HepG2 (cell line): ENCODE measurements at regions not wholly inside any gene's neighbourhood (a gene's known extent, or its start where the extent isn't known, plus 50 kb on each side); places are given as distances from the start of the nearest gene placed in this dataset.

Experiments
- ATAC-seq: fragments of 200-7000 bp; cut with Tn5 transposase; 3 replicates; pipeline ENCODE4 v1.9.1; 2020; ENCODE audit warnings: mild to moderate bottlenecking, moderate library complexity
- BruUV-seq: library from RNA; stranded (reverse); fragments of 400-500 nt; replicated peaks from 2 replicates; lab custom pipeline; 2021; lab: Mats Ljungman, UMichigan
- CTCF ChIA-PET: fragments of 300-600 bp; formaldehyde crosslinking; extraction: SDS; loops from one replicate; lab custom pipeline; 2021; ENCODE audit warnings: low total read pairs, inconsistent platforms, low intra/inter-chr PET ratio; lab: Yijun Ruan, JAX
- POLR2A ChIA-PET: fragments of 350-600 bp; sonication (Branson Sonifier 250); formaldehyde crosslinking; loops from one replicate; lab custom pipeline; 2020; ENCODE audit warnings: antibody characterized with exemption, inconsistent platforms; lab: Yijun Ruan, JAX
- DNase-seq: peaks from one replicate; pipeline ENCODE4 v3.0.0-alpha.2; 2015; ENCODE audit warnings: low spot score
- FAIRE-seq: peaks from 3 replicates; lab custom pipeline; 2011; peaks lifted over from hg19 to GRCh38; lab: Jason Lieb, UNC
- H2AFZ ChIP-seq: one replicate; pipeline ENCODE4 v1.6.1; 2011; ENCODE audit warnings: low read length, inconsistent platforms
- H3K27ac ChIP-seq: fragments of 300-600 bp; 3 replicates; pipeline ENCODE4 v1.8.0; 2011; ENCODE audit warnings: mixed run types, mild to moderate bottlenecking, mixed read lengths, low read length, inconsistent platforms; ENCODE audit not compliant: insufficient read depth; ENCODE audit errors: extremely low read length
- H3K27me3 ChIP-seq, 2 experiments: fragments of 200-600 bp in 1 of 2; 2 replicates in 1 of 2; 3 replicates in 1 of 2; pipeline versions ENCODE4 v1.6.0 to v1.8.0; 2011; ENCODE audit warnings: low read length in 2 of 2, mild to moderate bottlenecking in 2 of 2, moderate library complexity in 2 of 2, inconsistent platforms in 1 of 2; ENCODE audit not compliant: insufficient read depth in 2 of 2, control insufficient read depth in 1 of 2
- H3K36me3 ChIP-seq, 2 experiments: fragments of 200-600 bp in 1 of 2; replicated peaks in 1 of 2; 2 replicates in 1 of 2; 3 replicates in 1 of 2; pipeline versions ENCODE4 v1.5.1 to v1.8.0; 2011; ENCODE audit warnings: low read length in 2 of 2, inconsistent platforms in 1 of 2; ENCODE audit not compliant: insufficient read depth in 2 of 2, control insufficient read depth in 1 of 2
- H3K4me1 ChIP-seq: 2 replicates; pipeline ENCODE4 v1.5.1; 2012; ENCODE audit warnings: low read length, inconsistent platforms; ENCODE audit not compliant: insufficient read depth
- H3K4me2 ChIP-seq: 2 replicates; pipeline ENCODE4 v1.6.0; 2011; ENCODE audit warnings: low read depth, low read length, inconsistent platforms
- H3K4me3 ChIP-seq, 3 experiments: fragments of 200-600 bp in 1 of 3; sonication (generic), shearing (Covaris generic) in 1 of 3; replicated peaks in 1 of 3; 2 replicates each; pipeline ENCODE4 v1.5.1; 2011 to 2016; ENCODE audit warnings: low read length in 3 of 3, inconsistent platforms in 2 of 3, low read depth in 2 of 3, mild to moderate bottlenecking in 2 of 3, control low read depth in 1 of 3, mixed read lengths in 1 of 3; ENCODE audit not compliant: insufficient read depth in 1 of 3
- H3K79me2 ChIP-seq: one replicate; pipeline ENCODE4 v1.6.1; 2011; ENCODE audit warnings: low read length, inconsistent platforms; ENCODE audit not compliant: insufficient read depth
- H3K9ac ChIP-seq: 2 replicates; pipeline ENCODE4 v1.6.0; 2011; ENCODE audit warnings: mild to moderate bottlenecking, low read depth, low read length, inconsistent platforms; ENCODE audit not compliant: insufficient read depth
- H3K9me3 ChIP-seq: 2 replicates; pipeline ENCODE4 v1.5.1; 2012; ENCODE audit warnings: mild to moderate bottlenecking, low read length
- H4K20me1 ChIP-seq: 2 replicates; pipeline ENCODE4 v1.6.0; 2011; ENCODE audit warnings: inconsistent platforms, mild to moderate bottlenecking, low read length, moderate library complexity; ENCODE audit not compliant: insufficient read depth
- DNMT1 ChIP-seq: sonication (generic); formaldehyde crosslinking; IDR thresholded peaks from 2 replicates; pipeline ENCODE4 v1.5.1; 2020; ENCODE audit warnings: mild to moderate bottlenecking, missing genetic modification reagents
- HNRNPK ChIP-seq: fragments of 200-400 bp; formaldehyde crosslinking; IDR thresholded peaks from 2 replicates; pipeline ENCODE4 v1.6.1; 2018; ENCODE audit warnings: low read length, low read depth, moderate library complexity, mild to moderate bottlenecking; ENCODE audit not compliant: poor library complexity, severe bottlenecking
- HOXA3 ChIP-seq: sonication (generic); formaldehyde crosslinking; IDR thresholded peaks from 2 replicates; pipeline ENCODE4 v1.5.0; 2020; ENCODE audit warnings: missing genetic modification reagents
- NBN ChIP-seq: fragments of 450-650 bp; conservative IDR thresholded peaks from 2 replicates; pipeline ENCODE4 v1.6.1; 2017
- PAWR ChIP-seq: sonication (generic); formaldehyde crosslinking; IDR thresholded peaks from 2 replicates; pipeline ENCODE4 v1.4.0; 2020; ENCODE audit warnings: missing genetic modification reagents, mild to moderate bottlenecking, borderline replicate concordance
- RXRB ChIP-seq: IDR thresholded peaks from 2 replicates; pipeline ENCODE4 v1.6.1; 2016; ENCODE audit warnings: borderline replicate concordance, missing genetic modification reagents, missing compliant biosample characterization
- SMYD3 ChIP-seq: sonication (generic); formaldehyde crosslinking; IDR thresholded peaks from 2 replicates; pipeline ENCODE4 v1.8.1; 2023; ENCODE audit warnings: mild to moderate bottlenecking, missing genetic modification reagents
- TCF7 ChIP-seq: sonication (generic); IDR thresholded peaks from 2 replicates; pipeline ENCODE4 v1.6.1; 2016; ENCODE audit warnings: antibody characterized with exemption, low read depth
- ZBTB42 ChIP-seq: sonication (generic); formaldehyde crosslinking; IDR thresholded peaks from 2 replicates; pipeline ENCODE4 v1.5.0; 2020; ENCODE audit warnings: mild to moderate bottlenecking, missing genetic modification reagents
- ZIK1 ChIP-seq: sonication (generic); formaldehyde crosslinking; IDR thresholded peaks from 2 replicates; pipeline ENCODE4 v1.5.0; 2020; ENCODE audit warnings: mild to moderate bottlenecking, low read depth, missing genetic modification reagents, borderline replicate concordance
- ZNF18 ChIP-seq: sonication (generic); formaldehyde crosslinking; IDR thresholded peaks from 2 replicates; pipeline ENCODE4 v1.8.0; 2022; ENCODE audit warnings: mild to moderate bottlenecking, missing genetic modification reagents; ENCODE audit not compliant: insufficient replicate concordance
- ZNF383 ChIP-seq: sonication (generic); formaldehyde crosslinking; IDR thresholded peaks from 2 replicates; pipeline ENCODE4 v1.4.0; 2020; ENCODE audit warnings: missing genetic modification reagents, mild to moderate bottlenecking, borderline replicate concordance
- ZNF550 ChIP-seq: sonication (generic); formaldehyde crosslinking; IDR thresholded peaks from 2 replicates; pipeline ENCODE4 v1.4.0; 2020; ENCODE audit warnings: mild to moderate bottlenecking, missing genetic modification reagents, borderline replicate concordance
- ZNF619 ChIP-seq: sonication (generic); formaldehyde crosslinking; IDR thresholded peaks from 2 replicates; pipeline ENCODE4 v1.4.0; 2020; ENCODE audit warnings: mild to moderate bottlenecking, missing genetic modification reagents
- ZNF777 ChIP-seq: sonication (generic); formaldehyde crosslinking; IDR thresholded peaks from 2 replicates; pipeline ENCODE4 v1.4.0; 2020; ENCODE audit warnings: missing genetic modification reagents
- WGBS: methylation state at CpG from one replicate; pipeline ENCODE4 v1.1.6; 2017; ENCODE audit warnings: low lambda C conversion rate; 5-methylcytosine and 5-hydroxymethylcytosine counted together
- in situ Hi-C: cut with HindIII; loops from 2 replicates; pipeline ENCODE4 v1.10.0; 2017; ENCODE audit warnings: low pct_unique_long_range_greater_than_20kb; ENCODE audit not compliant: extremely low pct_ligation_motif_present
- intact Hi-C: fragments of 100-400 bp; cut with micrococcal nuclease; formaldehyde crosslinking; loops from one replicate; pipeline ENCODE4 v1.10.0; 2022; ENCODE audit not compliant: unreplicated experiment

DNA sequence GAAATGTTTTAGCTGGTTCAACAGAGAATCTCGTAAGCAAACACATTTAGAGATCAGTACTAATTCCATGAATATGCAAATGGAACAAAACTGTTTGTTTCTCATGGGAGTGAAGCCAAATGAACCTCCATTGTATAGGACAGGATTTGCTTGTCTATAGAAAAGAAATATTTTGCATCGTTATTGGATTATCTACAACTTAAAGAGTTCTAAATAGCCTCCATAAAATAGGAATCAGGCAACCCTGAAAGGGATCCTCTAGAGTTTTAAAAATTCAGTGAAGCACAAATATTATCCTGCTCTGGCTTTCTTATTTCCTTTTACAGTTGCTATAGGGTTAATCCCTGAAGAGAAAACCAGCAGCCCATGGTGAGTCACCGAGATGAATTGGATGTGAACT is 378.4 kb upstream of the NRXN1 start:
- Histone ChIP-seq H2AFZ (no peak overlapping the region), H3K36me3 (no peaks in the 10 kb centered on the region), H3K4me2 (no peak overlapping the region), H3K4me1 (no peaks in the 10 kb centered on the region), H3K9me3 (peaks cover 84% of the 10 kb centered on the region), H3K4me3 (no peak overlapping the region), H4K20me1 (no peaks in the 10 kb centered on the region), H3K27me3 (no peaks in the 10 kb centered on the region), H3K9ac (no peak overlapping the region), H3K27ac (no peak overlapping the region), H3K79me2 (no peaks in the 10 kb centered on the region)
- WGBS, result 2% methylated on average over 3 of the region's 3 CpGs
- no peak for ATAC-seq
- FAIRE-seq, result no peak
- intact Hi-C loops, result no loop called here
- TF ChIP-seq HOXA3 (CRISPR knock-in tag), result no peak
- TF ChIP-seq SMYD3 (CRISPR knock-in tag), result no peak
- no peak for TF ChIP-seq ZNF18 (CRISPR knock-in tag)
- TF ChIP-seq ZBTB42 (CRISPR knock-in tag), result no peak
- TF ChIP-seq ZNF619 (CRISPR knock-in tag), result no peak
- TF ChIP-seq DNMT1 (CRISPR knock-in tag), result no peak
- TF ChIP-seq ZNF550 (CRISPR knock-in tag), result no peak
- no peak for TF ChIP-seq ZNF383 (CRISPR knock-in tag)
- no peak for TF ChIP-seq RXRB
- TF ChIP-seq HNRNPK, result no peak
- TF ChIP-seq TCF7, result no peak
- TF ChIP-seq ZNF777 (CRISPR knock-in tag), result no peak
- no peak for TF ChIP-seq ZIK1
- TF ChIP-seq PAWR, result no peak
- TF ChIP-seq NBN, result no peak
- in situ Hi-C loops, result no loop called here
- POLR2A ChIA-PET, result no interaction called here
- DNase-seq, result no peak
- no TSS peak for BruUV-seq
- CTCF ChIA-PET, result no interaction called here
